GM23248 (cell line): ENCODE measurements at regions not wholly inside any gene's neighbourhood (a gene's known extent, or its start where the extent isn't known, plus 50 kb on each side); places are given as distances from the start of the nearest gene placed in this dataset.

Source experiments
- EZH2 ChIP-seq: fragments of 200-600 bp; sonication (generic); IDR thresholded peaks from 2 replicates; pipeline ENCODE4 v1.6.1; 2018; ENCODE audit warnings: antibody characterized with exemption, mild to moderate bottlenecking; ENCODE audit not compliant: insufficient read depth, poor library complexity, severe bottlenecking
- EZH2phosphoT487 ChIP-seq: fragments of 200-600 bp; sonication (generic); IDR thresholded peaks from 2 replicates; pipeline ENCODE4 v1.6.1; 2018; ENCODE audit warnings: antibody characterized with exemption, moderate library complexity, mild to moderate bottlenecking, low read depth; ENCODE audit not compliant: insufficient read depth

DNA sequence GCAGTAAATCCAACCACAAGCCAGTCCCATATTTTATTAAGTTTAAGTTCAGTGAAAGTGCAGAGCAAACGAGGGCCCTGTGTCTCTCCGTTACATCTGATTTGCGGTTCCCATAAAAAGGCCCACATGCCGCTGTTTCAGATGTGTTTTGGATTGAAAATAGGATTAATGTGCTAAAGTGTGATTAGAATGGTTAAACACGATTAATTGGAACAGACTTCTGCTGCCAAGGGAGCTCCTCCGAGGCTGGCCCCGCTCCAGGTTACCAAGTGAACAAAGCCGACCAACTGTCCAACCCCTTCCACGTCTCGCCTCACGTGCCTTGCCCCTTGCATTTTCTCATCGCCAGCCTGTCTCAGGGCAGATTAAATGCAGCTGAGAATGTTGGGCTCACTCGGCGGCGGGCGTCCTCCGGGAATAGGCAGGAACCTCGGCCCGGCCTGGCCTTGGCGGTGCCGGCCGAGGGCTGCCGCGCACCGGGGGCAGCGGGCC, 166.5 kb upstream of the GSC start:
- no peak for TF ChIP-seq EZH2
- TF ChIP-seq EZH2phosphoT487 = no peak
